Activated naive CD4-positive, alpha-beta T cell treated with anti-CD3 and anti-CD28 coated beads, Interleukin-2, amount 50 U/mL, for 24 hours (primary cell): ENCODE measurements at regions not wholly inside any gene's neighbourhood (a gene's known extent, or its start where the extent isn't known, plus 50 kb on each side); places are given as distances from the start of the nearest gene placed in this dataset.
"Not testable (repeated sequence)": the region's sequence is repeated elsewhere in the genome, so short reads cannot be mapped to it uniquely, and the experiment has no call there.

ENCODE experiments used
- H3K27ac Mint-ChIP-seq: one replicate; pipeline ENCODE4 v1.8.0; 2021; ENCODE audit warnings: mild to moderate bottlenecking, mixed read lengths
- H3K27me3 Mint-ChIP-seq: one replicate; pipeline ENCODE4 v1.8.0; 2021; ENCODE audit warnings: mixed read lengths
- H3K36me3 Mint-ChIP-seq: one replicate; pipeline ENCODE4 v1.8.0; 2021; ENCODE audit warnings: mixed read lengths
- H3K4me1 Mint-ChIP-seq: one replicate; pipeline ENCODE4 v1.8.0; 2021; ENCODE audit warnings: mixed read lengths
- H3K4me3 Mint-ChIP-seq: one replicate; pipeline ENCODE4 v1.8.0; 2021; ENCODE audit warnings: mild to moderate bottlenecking, mixed read lengths
- H3K9me3 Mint-ChIP-seq: one replicate; pipeline ENCODE4 v1.8.0; 2021; ENCODE audit warnings: mixed read lengths

GRCh38 chr3:110017304-110017703 is 680.0 kb upstream of the DPPA4 start:
- no peak overlapping the region for H3K4me3 Mint-ChIP-seq

DNA sequence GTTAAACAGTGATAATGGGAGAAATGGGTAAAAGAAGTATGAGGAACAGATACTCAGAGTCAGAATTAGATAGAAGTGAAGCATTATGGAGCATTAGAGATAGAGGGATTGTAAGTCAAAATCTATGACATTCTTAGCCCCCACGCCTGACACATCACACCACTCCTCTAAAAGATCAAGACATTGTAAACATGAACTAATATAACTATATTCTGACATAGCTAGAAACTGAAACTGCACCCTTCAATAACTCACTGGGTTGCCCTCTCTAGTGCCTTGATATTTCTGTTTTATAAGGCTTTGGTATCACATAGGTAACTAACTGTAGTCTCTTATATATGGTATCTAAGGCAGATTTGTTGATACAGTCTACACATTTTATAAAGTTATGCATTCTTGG is 684.3 kb upstream of the DPPA4 start:
- Mint-ChIP-seq H3K4me3 (no peak overlapping the region), H3K4me1 (peaks cover under 1% of the 10 kb centered on the region), H3K36me3 (peaks cover 1% of the 10 kb centered on the region), H3K27ac (no peak overlapping the region), H3K9me3 (no peaks in the 10 kb centered on the region), H3K27me3 (no peaks in the 10 kb centered on the region)

More at GRCh38 chr3:110017304-110017703, 680.0 kb upstream of the DPPA4 start:
- Mint-ChIP-seq H3K27ac (no peak overlapping the region), H3K36me3 (no peaks in the 10 kb centered on the region), H3K27me3 (no peaks in the 10 kb centered on the region), H3K9me3 (no peaks in the 10 kb centered on the region), H3K4me1 (peaks cover 12% of the 10 kb centered on the region)

GRCh38 chr3:110023022-110023421 is 685.7 kb upstream of the DPPA4 start:
- H3K27me3 Mint-ChIP-seq, H3K27ac Mint-ChIP-seq, H3K36me3 Mint-ChIP-seq: not testable (repeated sequence)

DNA sequence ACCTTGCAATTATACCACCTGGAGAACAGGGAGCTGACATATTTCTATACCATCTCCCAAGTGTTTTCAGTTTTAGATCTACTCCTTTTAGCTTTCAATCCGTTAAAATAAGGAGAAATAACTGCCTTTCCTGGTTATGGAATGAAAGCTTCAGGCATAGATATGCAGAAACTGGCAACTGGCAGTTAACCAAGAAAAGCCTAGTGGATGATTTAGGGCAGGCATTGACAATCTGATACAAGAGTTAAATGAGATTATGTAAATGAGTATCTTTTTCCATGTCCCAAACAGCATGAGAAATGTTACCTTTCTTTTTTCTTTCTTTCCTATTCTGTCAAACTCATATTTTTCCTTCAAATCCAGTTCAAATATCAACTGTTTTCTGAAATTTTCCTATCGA is 689.1 kb upstream of the DPPA4 start:
- H3K27ac Mint-ChIP-seq = no peak overlapping the region
- no peaks in the 10 kb centered on the region for H3K27me3 Mint-ChIP-seq
- no peak overlapping the region for H3K4me3 Mint-ChIP-seq
- H3K4me1 Mint-ChIP-seq = no peaks in the 10 kb centered on the region
- H3K9me3 Mint-ChIP-seq = no peaks in the 10 kb centered on the region
- H3K36me3 Mint-ChIP-seq = peaks cover 1% of the 10 kb centered on the region

More at GRCh38 chr3:110023022-110023421, 685.7 kb upstream of the DPPA4 start:
- not testable (repeated sequence) for H3K4me3 Mint-ChIP-seq, H3K9me3 Mint-ChIP-seq, H3K4me1 Mint-ChIP-seq

DNA sequence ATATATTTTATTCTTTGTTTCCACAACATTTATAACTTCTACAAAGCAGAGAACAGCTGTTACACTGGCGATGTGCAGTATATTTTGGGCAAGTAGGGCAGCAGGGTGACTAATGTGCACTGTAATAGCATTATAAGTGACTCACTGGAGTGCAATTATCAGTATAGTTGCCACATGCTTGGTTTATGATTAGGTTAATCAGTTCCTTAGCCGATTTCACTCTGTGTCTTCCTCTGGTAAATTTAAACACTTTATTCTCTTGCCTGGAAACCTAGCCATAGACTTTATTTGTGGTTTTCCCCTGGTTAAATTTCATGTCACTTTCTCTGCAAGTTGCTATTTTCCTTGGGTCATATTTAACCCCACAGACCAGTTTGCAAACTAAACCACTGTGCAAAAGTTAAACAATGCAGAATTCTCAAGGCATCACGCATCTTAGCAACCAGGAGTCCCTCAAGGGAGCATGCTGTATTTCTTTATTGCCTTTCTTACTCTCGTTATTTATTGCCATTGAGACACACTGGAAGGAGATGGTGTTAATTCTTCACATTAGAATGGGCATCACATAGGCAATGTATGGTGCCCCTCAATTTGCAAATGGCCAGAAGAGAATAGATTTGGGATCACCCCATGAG is 690.2 kb upstream of the DPPA4 start:
- Mint-ChIP-seq H3K36me3 (peaks cover 1% of the 10 kb centered on the region), H3K27me3 (no peaks in the 10 kb centered on the region), H3K9me3 (no peaks in the 10 kb centered on the region), H3K4me1 (no peaks in the 10 kb centered on the region), H3K27ac (no peak overlapping the region), H3K4me3 (no peak overlapping the region)

DNA sequence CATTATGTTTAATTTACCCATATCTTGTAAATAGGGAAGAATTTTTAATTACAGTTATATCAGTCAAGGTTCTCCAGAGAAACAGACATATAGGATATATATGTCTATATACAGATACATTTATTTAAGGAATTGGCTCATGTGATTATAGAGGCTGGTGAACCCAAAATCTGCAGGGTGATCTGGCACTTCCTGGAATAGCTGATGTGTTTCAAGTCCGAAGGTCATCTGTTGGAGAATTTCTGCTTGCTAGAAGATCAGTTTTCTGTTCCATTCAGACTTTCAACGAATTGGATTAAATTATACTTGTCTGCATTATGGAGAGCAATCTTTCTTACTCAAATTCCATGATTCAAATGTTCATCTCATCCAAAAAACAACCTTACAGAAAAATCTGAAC is 694.6 kb upstream of the DPPA4 start:
- H3K27me3 Mint-ChIP-seq = no peaks in the 10 kb centered on the region
- no peaks in the 10 kb centered on the region for H3K36me3 Mint-ChIP-seq
- H3K4me3 Mint-ChIP-seq = no peak overlapping the region
- H3K27ac Mint-ChIP-seq = no peak overlapping the region
- no peaks in the 10 kb centered on the region for H3K4me1 Mint-ChIP-seq
- H3K9me3 Mint-ChIP-seq = no peaks in the 10 kb centered on the region

- no peaks in the 10 kb centered on the region for H3K27me3 Mint-ChIP-seq
- H3K4me1 Mint-ChIP-seq = no peaks in the 10 kb centered on the region
- no peak overlapping the region for H3K4me3 Mint-ChIP-seq
- no peaks in the 10 kb centered on the region for H3K36me3 Mint-ChIP-seq
- no peaks in the 10 kb centered on the region for H3K9me3 Mint-ChIP-seq
- no peak overlapping the region for H3K27ac Mint-ChIP-seq
Measured at GRCh38 chr3:110059431-110059830, 722.1 kb upstream of the DPPA4 start.

DNA sequence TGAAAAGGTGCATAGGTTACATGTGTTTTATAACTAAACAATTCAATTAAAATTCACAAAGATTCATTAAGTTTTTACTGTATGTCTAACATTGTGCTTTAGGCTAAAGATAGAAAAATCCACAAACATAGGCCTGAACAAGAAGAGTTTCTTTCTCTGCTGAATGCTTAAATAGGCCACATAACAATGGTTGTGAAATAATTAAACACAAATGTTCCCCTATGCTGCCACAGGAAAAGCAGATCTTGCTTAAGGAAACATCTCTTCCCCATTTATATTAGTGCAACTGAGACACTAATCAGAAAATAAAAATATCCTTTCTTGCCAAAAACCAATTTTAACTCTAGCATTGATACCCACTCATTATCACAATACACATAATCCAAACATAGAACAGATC is 725.4 kb upstream of the DPPA4 start:
- H3K36me3 Mint-ChIP-seq = no peaks in the 10 kb centered on the region
- no peaks in the 10 kb centered on the region for H3K9me3 Mint-ChIP-seq
- H3K4me3 Mint-ChIP-seq = no peak overlapping the region
- H3K4me1 Mint-ChIP-seq = no peaks in the 10 kb centered on the region
- no peak overlapping the region for H3K27ac Mint-ChIP-seq
- H3K27me3 Mint-ChIP-seq = no peaks in the 10 kb centered on the region

- Mint-ChIP-seq H3K9me3 (no peaks in the 10 kb centered on the region), H3K27me3 (no peaks in the 10 kb centered on the region), H3K4me1 (no peaks in the 10 kb centered on the region), H3K27ac (no peak overlapping the region), H3K36me3 (no peaks in the 10 kb centered on the region), H3K4me3 (no peak overlapping the region)
Measured at GRCh38 chr3:110063178-110063577, 725.8 kb upstream of the DPPA4 start.

- Mint-ChIP-seq H3K27me3 (no peaks in the 10 kb centered on the region), H3K27ac (no peak overlapping the region), H3K9me3 (no peaks in the 10 kb centered on the region), H3K4me3 (no peak overlapping the region), H3K4me1 (no peaks in the 10 kb centered on the region), H3K36me3 (no peaks in the 10 kb centered on the region)
Measured at GRCh38 chr3:110066206-110066605, 728.9 kb upstream of the DPPA4 start.

DNA sequence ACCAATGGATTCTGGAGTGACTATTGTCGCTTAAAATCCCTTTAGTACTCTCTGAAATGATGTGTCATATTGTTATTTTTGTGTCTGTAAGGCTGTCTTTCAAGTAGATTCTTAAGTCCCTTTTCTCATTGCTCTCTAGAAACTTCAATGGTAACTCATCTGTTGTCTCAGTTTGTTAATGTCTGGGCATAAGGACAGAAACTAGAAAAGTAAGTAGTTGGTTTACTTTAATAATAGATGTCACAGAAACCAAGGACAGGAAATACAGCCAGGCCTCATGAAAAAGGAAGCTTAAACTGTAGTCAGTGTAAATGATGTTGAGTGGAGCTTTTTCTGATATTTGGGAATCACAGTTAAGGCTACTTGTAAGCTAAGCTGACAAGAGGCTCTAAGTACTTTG is 730.2 kb upstream of the DPPA4 start:
- H3K36me3 Mint-ChIP-seq = no peaks in the 10 kb centered on the region
- no peaks in the 10 kb centered on the region for H3K9me3 Mint-ChIP-seq
- no peak overlapping the region for H3K27ac Mint-ChIP-seq

DNA sequence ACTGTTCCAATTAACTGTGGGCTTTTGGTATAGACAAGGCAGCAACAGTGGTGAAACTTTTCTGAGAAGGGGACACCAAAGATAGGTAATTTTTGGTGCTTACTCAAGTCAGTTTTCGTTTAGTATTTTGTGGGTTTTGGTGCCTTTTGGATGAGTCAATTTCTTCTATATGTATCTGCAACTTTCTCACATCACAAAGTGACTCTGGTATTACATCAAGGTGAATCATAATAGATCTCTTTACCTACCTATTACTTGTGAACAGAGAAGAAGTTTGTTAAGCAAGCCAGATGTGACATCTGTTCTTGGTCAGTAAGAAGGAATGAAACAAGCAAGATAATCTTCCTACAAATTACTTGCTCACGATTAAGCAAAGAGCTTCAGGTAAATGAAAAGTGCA is 732.4 kb upstream of the DPPA4 start:
- H3K27me3 Mint-ChIP-seq = no peaks in the 10 kb centered on the region
- H3K9me3 Mint-ChIP-seq = no peaks in the 10 kb centered on the region
- H3K4me1 Mint-ChIP-seq = no peaks in the 10 kb centered on the region
- no peak overlapping the region for H3K4me3 Mint-ChIP-seq
- H3K27ac Mint-ChIP-seq = peak overlapping the region; percentile 39
- no peaks in the 10 kb centered on the region for H3K36me3 Mint-ChIP-seq

More for the DNA sequence above, 730.2 kb upstream of the DPPA4 start:
- Mint-ChIP-seq H3K4me1 (no peaks in the 10 kb centered on the region), H3K4me3 (no peak overlapping the region), H3K27me3 (no peaks in the 10 kb centered on the region)

GRCh38 chr3:110070161-110070916 is 733.0 kb upstream of the DPPA4 start:
- Mint-ChIP-seq H3K27me3 (no peaks in the 10 kb centered on the region), H3K4me1 (no peaks in the 10 kb centered on the region), H3K9me3 (no peaks in the 10 kb centered on the region), H3K27ac (peak overlapping the region; percentile 39), H3K4me3 (no peak overlapping the region), H3K36me3 (no peaks in the 10 kb centered on the region)

DNA sequence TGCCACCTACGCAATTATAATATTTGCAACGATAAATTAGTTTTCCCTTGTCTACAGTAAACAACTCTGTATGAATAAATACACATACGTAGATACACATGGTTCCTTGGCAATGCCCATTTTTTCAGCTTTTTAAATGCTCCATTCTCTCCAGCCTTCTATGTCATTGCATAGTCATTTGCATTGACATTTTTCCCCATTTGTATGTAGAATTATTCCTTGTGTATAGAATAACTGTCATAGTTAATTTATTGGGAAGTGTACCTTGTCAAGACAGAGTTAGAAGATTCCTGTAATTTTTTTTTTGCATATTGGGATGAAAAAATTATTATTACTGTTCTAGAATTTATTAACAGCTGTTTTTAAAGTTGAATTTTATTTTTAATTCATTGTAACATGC is 736.7 kb upstream of the DPPA4 start:
- H3K27ac Mint-ChIP-seq = no peak overlapping the region
- H3K9me3 Mint-ChIP-seq = no peaks in the 10 kb centered on the region
- H3K4me3 Mint-ChIP-seq = no peak overlapping the region

GRCh38 chr3:110077093-110077492 is 739.7 kb upstream of the DPPA4 start:
- Mint-ChIP-seq H3K27ac (no peak overlapping the region), H3K27me3 (no peaks in the 10 kb centered on the region), H3K4me1 (no peaks in the 10 kb centered on the region), H3K36me3 (no peaks in the 10 kb centered on the region), H3K9me3 (peaks cover 4% of the 10 kb centered on the region), H3K4me3 (no peak overlapping the region)

More for the DNA sequence above, 736.7 kb upstream of the DPPA4 start:
- Mint-ChIP-seq H3K4me1 (no peaks in the 10 kb centered on the region), H3K27me3 (no peaks in the 10 kb centered on the region), H3K36me3 (no peaks in the 10 kb centered on the region)

DNA sequence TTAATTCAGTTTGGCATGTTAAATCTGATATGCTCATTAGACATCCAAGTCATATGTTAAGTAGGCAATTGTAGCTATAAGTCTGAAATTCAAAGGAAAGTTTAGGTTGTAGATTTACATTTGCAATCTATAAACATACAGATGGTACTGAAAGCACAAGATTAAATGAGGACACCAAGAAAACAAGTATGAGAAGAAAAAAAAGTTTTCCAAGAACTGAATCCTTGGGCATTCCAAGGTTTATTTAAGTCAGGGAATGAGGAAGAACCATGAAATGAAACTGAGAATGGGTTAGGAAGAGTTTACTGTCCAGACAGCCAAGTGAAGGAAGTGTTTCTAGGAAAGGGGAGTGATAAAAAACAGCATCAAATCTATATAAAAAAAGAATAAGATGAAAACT is 756.1 kb upstream of the DPPA4 start:
- Mint-ChIP-seq H3K27ac (no peak overlapping the region), H3K27me3 (peaks cover 1% of the 10 kb centered on the region), H3K4me3 (no peak overlapping the region), H3K9me3 (peaks cover 4% of the 10 kb centered on the region), H3K4me1 (no peaks in the 10 kb centered on the region), H3K36me3 (no peaks in the 10 kb centered on the region)
